ENCODE measurements at regions not wholly inside any gene's neighbourhood (a gene's known extent, or its start where the extent isn't known, plus 50 kb on each side); places are given as distances from the start of the nearest gene placed in this dataset.

GRCh38 chr1:4207842-4208692 is 308.0 kb upstream of the C1orf174 start:
- TF ChIP-seq POLR2A (IDR thresholded peaks at IDR 0.05; ENCODE audit: low read depth, low read length), result no peak
- FAIRE-seq (no peak), DNase-seq (ENCODE audit: insufficient read length, low spot score) (no peak)

- DNase-seq (ENCODE audit: insufficient read length, low spot score) (no peak), FAIRE-seq (no peak)
- TF ChIP-seq POLR2A (IDR thresholded peaks at IDR 0.05; ENCODE audit: low read depth, low read length), result no peak
Observed at GRCh38 chr1:4210043-4210442, 310.0 kb upstream of the C1orf174 start.

- FAIRE-seq, result no peak
- DNase-seq (ENCODE audit: insufficient read length, low spot score), result no peak
- no peak for TF ChIP-seq POLR2A (IDR thresholded peaks at IDR 0.05; ENCODE audit: low read depth, low read length)
Observed at GRCh38 chr1:4212796-4213195, 312.7 kb upstream of the C1orf174 start.

GRCh38 chr1:4213366-4213973 is 313.4 kb upstream of the C1orf174 start:
- no peak for TF ChIP-seq POLR2A (IDR thresholded peaks at IDR 0.05; ENCODE audit: low read depth, low read length)
- DNase-seq (ENCODE audit: insufficient read length, low spot score) (no peak), FAIRE-seq (no peak)

GRCh38 chr1:4214826-4215225 is 314.8 kb upstream of the C1orf174 start:
- no peak for TF ChIP-seq POLR2A (IDR thresholded peaks at IDR 0.05; ENCODE audit: low read depth, low read length)
- DNase-seq (ENCODE audit: insufficient read length, low spot score) (no peak), FAIRE-seq (no peak)

GRCh38 chr1:4215391-4215790 is 315.3 kb upstream of the C1orf174 start:
- DNase-seq (ENCODE audit: insufficient read length, low spot score) (no peak), FAIRE-seq (no peak)
- TF ChIP-seq POLR2A (IDR thresholded peaks at IDR 0.05; ENCODE audit: low read depth, low read length), result no peak

GRCh38 chr1:4216231-4216630 is 316.2 kb upstream of the C1orf174 start:
- FAIRE-seq (no peak), DNase-seq (ENCODE audit: insufficient read length, low spot score) (no peak)
- no peak for TF ChIP-seq POLR2A (IDR thresholded peaks at IDR 0.05; ENCODE audit: low read depth, low read length)

GRCh38 chr1:4218619-4219018 is 318.5 kb upstream of the C1orf174 start:
- TF ChIP-seq POLR2A (IDR thresholded peaks at IDR 0.05; ENCODE audit: low read depth, low read length), result no peak
- no peak for DNase-seq (ENCODE audit: insufficient read length, low spot score)
- FAIRE-seq, result no peak

- no peak for FAIRE-seq
- no peak for TF ChIP-seq POLR2A (IDR thresholded peaks at IDR 0.05; ENCODE audit: low read depth, low read length)
- no peak for DNase-seq (ENCODE audit: insufficient read length, low spot score)
Observed at GRCh38 chr1:4219111-4219510, 319.0 kb upstream of the C1orf174 start.

GRCh38 chr1:4219826-4220225 is 319.8 kb upstream of the C1orf174 start:
- DNase-seq (ENCODE audit: insufficient read length, low spot score), result no peak
- no peak for TF ChIP-seq POLR2A (IDR thresholded peaks at IDR 0.05; ENCODE audit: low read depth, low read length)
- FAIRE-seq, result no peak

GRCh38 chr1:4220362-4220761 is 320.3 kb upstream of the C1orf174 start:
- DNase-seq (ENCODE audit: insufficient read length, low spot score), result no peak
- FAIRE-seq, result no peak
- no peak for TF ChIP-seq POLR2A (IDR thresholded peaks at IDR 0.05; ENCODE audit: low read depth, low read length)

- no peak for TF ChIP-seq POLR2A (IDR thresholded peaks at IDR 0.05; ENCODE audit: low read depth, low read length)
- DNase-seq (ENCODE audit: insufficient read length, low spot score) (no peak), FAIRE-seq (no peak)
Observed at GRCh38 chr1:4221107-4221506, 321.0 kb upstream of the C1orf174 start.

GRCh38 chr1:4224684-4225467 is 324.8 kb upstream of the C1orf174 start:
- TF ChIP-seq POLR2A (IDR thresholded peaks at IDR 0.05; ENCODE audit: low read depth, low read length), result no peak
- DNase-seq (ENCODE audit: insufficient read length, low spot score) (no peak), FAIRE-seq (no peak)

GRCh38 chr1:4227986-4228385 is 327.9 kb upstream of the C1orf174 start:
- FAIRE-seq (no peak), DNase-seq (ENCODE audit: insufficient read length, low spot score) (no peak)
- TF ChIP-seq POLR2A (IDR thresholded peaks at IDR 0.05; ENCODE audit: low read depth, low read length), result no peak
